H1 (cell line): ENCODE measurements at regions not wholly inside any gene's neighbourhood (a gene's known extent, or its start where the extent isn't known, plus 50 kb on each side); places are given as distances from the start of the nearest gene placed in this dataset.

ENCODE experiments used
- CTCF ChIA-PET: fragments of 300-600 bp; sonication (Branson Sonifier 250); formaldehyde crosslinking; loops from one replicate; lab custom pipeline; 2021; ENCODE audit not compliant: partially characterized antibody; lab: Charles Lee
- POLR2A ChIA-PET: fragments of 300-600 bp; sonication (Branson Sonifier 250); formaldehyde crosslinking; loops from one replicate; lab custom pipeline; 2021; ENCODE audit warnings: inconsistent platforms; ENCODE audit not compliant: partially characterized antibody; lab: Charles Lee
- DNase-seq, 2 experiments: peaks; one replicate each; pipeline versions ENCODE4 v3.0.0 to v3.0.0-alpha.2; 2010 to 2022; ENCODE audit warnings: low spot score in 2 of 2, low read depth in 1 of 2, mixed read lengths in 1 of 2
- FAIRE-seq: peaks from 2 replicates; lab custom pipeline; 2011; peaks lifted over from hg19 to GRCh38; lab: Jason Lieb, UNC
- H2AFZ ChIP-seq: 2 replicates; pipeline ENCODE4 v1.8.1; 2012; ENCODE audit warnings: low read length, inconsistent platforms
- H2AK5ac ChIP-seq: 2 replicates; pipeline ENCODE4 v1.6.1; 2013; ENCODE audit warnings: low read depth, low read length
- H2BK120ac ChIP-seq: replicated peaks from 2 replicates; pipeline ENCODE3; 2013; ENCODE audit warnings: low read depth, low read length, inconsistent platforms
- H2BK12ac ChIP-seq: 2 replicates; pipeline ENCODE4 v1.6.1; 2013; ENCODE audit warnings: low read depth, low read length
- H2BK15ac ChIP-seq: 2 replicates; pipeline ENCODE4 v1.6.1; 2013; ENCODE audit warnings: low read length
- H2BK20ac ChIP-seq: 2 replicates; pipeline ENCODE4 v1.6.1; 2013; ENCODE audit warnings: low read length
- H2BK5ac ChIP-seq: 2 replicates; pipeline ENCODE4 v1.6.1; 2013; ENCODE audit warnings: low read depth, low read length
- H3K14ac ChIP-seq: 2 replicates; pipeline ENCODE4 v1.6.1; 2013; ENCODE audit warnings: inconsistent platforms; ENCODE audit not compliant: insufficient read length
- H3K18ac ChIP-seq: 2 replicates; pipeline ENCODE4 v1.6.1; 2013; ENCODE audit warnings: low read length; ENCODE audit errors: extremely low read depth
- H3K23ac ChIP-seq: 2 replicates; pipeline ENCODE4 v1.6.1; 2013; ENCODE audit warnings: inconsistent platforms; ENCODE audit not compliant: insufficient read length
- H3K23me2 ChIP-seq: 2 replicates; pipeline ENCODE4 v1.6.1; 2013; ENCODE audit warnings: low read depth, low read length
- H3K27ac ChIP-seq: 2 replicates; pipeline ENCODE4 v1.6.1; 2011; ENCODE audit warnings: low read depth, low read length, inconsistent platforms
- H3K27me3 ChIP-seq, 4 experiments: replicated peaks in 1 of 4; 1 replicate in 1 of 4; 2 replicates in 3 of 4; pipeline versions ENCODE4 v1.6.1 to v1.8.1; 2011 to 2013; ENCODE audit warnings: low read length in 3 of 4, mild to moderate bottlenecking in 3 of 4, inconsistent platforms in 2 of 4, mixed read lengths in 2 of 4, moderate library complexity in 1 of 4; ENCODE audit not compliant: control insufficient read depth in 3 of 4, insufficient read depth in 3 of 4; ENCODE audit errors: extremely low read depth in 1 of 4
- H3K36me3 ChIP-seq, 4 experiments: 2 replicates each; pipeline versions ENCODE4 v1.6.1 to v1.8.1; 2011 to 2013; ENCODE audit warnings: mild to moderate bottlenecking in 4 of 4, low read length in 3 of 4, moderate library complexity in 2 of 4, control low read depth in 1 of 4, inconsistent platforms in 1 of 4; ENCODE audit not compliant: insufficient read depth in 4 of 4, control insufficient read depth in 2 of 4
- H3K4ac ChIP-seq: replicated peaks from 2 replicates; pipeline ENCODE3; 2013; ENCODE audit warnings: low read length, low read depth, mixed read lengths, inconsistent platforms; ENCODE audit not compliant: insufficient read length
- H3K4me1 ChIP-seq, 4 experiments: replicated peaks in 1 of 4; 1 replicate in 1 of 4; 2 replicates in 3 of 4; pipeline versions ENCODE4 v1.6.1 to v1.8.1; 2011 to 2013; ENCODE audit warnings: low read length in 3 of 4, inconsistent platforms in 2 of 4, mixed read lengths in 1 of 4; ENCODE audit not compliant: insufficient read depth in 4 of 4, control insufficient read depth in 3 of 4
- H3K4me2 ChIP-seq, 2 experiments: 2 replicates each; pipeline versions ENCODE4 v1.6.1 to v1.8.1; 2011 to 2013; ENCODE audit warnings: low read depth in 2 of 2, low read length in 2 of 2, control low read depth in 1 of 2, inconsistent platforms in 1 of 2, mild to moderate bottlenecking in 1 of 2; ENCODE audit not compliant: insufficient read depth in 1 of 2
- H3K4me3 ChIP-seq, 4 experiments: fragments of 200-600, 300-600 bp in 1 of 4; sonication (generic), shearing (Covaris generic), sonication (Bioruptor Twin) in 1 of 4; 2 replicates each; pipeline versions ENCODE4 v1.5.1 to v1.8.1; 2011 to 2016; ENCODE audit warnings: low read length in 4 of 4, low read depth in 3 of 4, control low read depth in 2 of 4, inconsistent platforms in 2 of 4, mild to moderate bottlenecking in 2 of 4, mixed read lengths in 1 of 4, moderate library complexity in 1 of 4; ENCODE audit not compliant: insufficient read depth in 2 of 4; ENCODE audit errors: extremely low read depth in 1 of 4
- H3K56ac ChIP-seq: replicated peaks from 2 replicates; pipeline ENCODE3; 2013; ENCODE audit warnings: low read depth, mild to moderate bottlenecking, mixed read lengths, low read length, inconsistent platforms; ENCODE audit not compliant: insufficient read length
- H3K79me1 ChIP-seq: 2 replicates; pipeline ENCODE4 v1.6.1; 2013; ENCODE audit warnings: low read depth, low read length, control low read depth
- H3K79me2 ChIP-seq, 2 experiments: 2 replicates each; pipeline versions ENCODE4 v1.6.1 to v1.8.1; 2012 to 2013; ENCODE audit warnings: low read length in 2 of 2, mild to moderate bottlenecking in 2 of 2, inconsistent platforms in 1 of 2; ENCODE audit not compliant: insufficient read depth in 2 of 2, control insufficient read depth in 1 of 2
- H3K9ac ChIP-seq, 4 experiments: replicated peaks in 1 of 4; 1 replicate in 1 of 4; 2 replicates in 3 of 4; pipeline versions ENCODE4 v1.6.1 to v1.8.1; 2011 to 2013; ENCODE audit warnings: low read depth in 3 of 4, low read length in 3 of 4, control low read depth in 2 of 4, mild to moderate bottlenecking in 2 of 4, moderate library complexity in 2 of 4, inconsistent platforms in 1 of 4; ENCODE audit errors: extremely low read depth in 1 of 4
- H3K9me3 ChIP-seq, 2 experiments: 2 replicates each; pipeline versions ENCODE4 v1.6.1 to v1.8.1; 2012 to 2013; ENCODE audit warnings: mild to moderate bottlenecking in 2 of 2, moderate library complexity in 2 of 2, control low read depth in 1 of 2, inconsistent platforms in 1 of 2, low read depth in 1 of 2, low read length in 1 of 2, mixed read lengths in 1 of 2; ENCODE audit not compliant: insufficient read depth in 2 of 2
- H4K20me1 ChIP-seq, 2 experiments: replicated peaks in 1 of 2; 2 replicates each; pipeline versions ENCODE3 to v1.8.1; 2011 to 2013; ENCODE audit warnings: inconsistent platforms in 2 of 2, low read length in 2 of 2, mild to moderate bottlenecking in 1 of 2; ENCODE audit not compliant: insufficient read depth in 2 of 2, control insufficient read depth in 1 of 2
- H4K5ac ChIP-seq: 2 replicates; pipeline ENCODE4 v1.6.1; 2013; ENCODE audit warnings: low read length, low read depth, mixed read lengths, inconsistent platforms; ENCODE audit not compliant: insufficient read length
- H4K8ac ChIP-seq: 2 replicates; pipeline ENCODE4 v1.8.0; 2013; ENCODE audit warnings: mild to moderate bottlenecking, moderate library complexity, low read length, inconsistent platforms; ENCODE audit not compliant: insufficient read depth; ENCODE audit errors: extremely low read depth
- H4K91ac ChIP-seq: replicated peaks from 2 replicates; pipeline ENCODE3; 2013; ENCODE audit warnings: low read length, mixed read lengths, inconsistent platforms; ENCODE audit not compliant: insufficient read length
- CBX5 ChIP-seq: fragments of 300-800, 300-1000 bp; sonication (generic); IDR thresholded peaks from 2 replicates; pipeline ENCODE4 v1.7.1; 2016; ENCODE audit warnings: antibody characterized with exemption, low read length, low read depth
- SRF ChIP-seq: IDR thresholded peaks from 2 replicates; pipeline ENCODE4 v1.6.1; 2011; ENCODE audit warnings: mild to moderate bottlenecking, low read depth, low read length, moderate library complexity
- SUZ12 ChIP-seq: fragments of 200-600 bp; sonication (generic); IDR thresholded peaks from 2 replicates; pipeline ENCODE4 v1.6.1; 2012; ENCODE audit warnings: mild to moderate bottlenecking, inconsistent platforms, low read length, moderate library complexity, mixed read lengths
- TAF1 ChIP-seq: IDR thresholded peaks from 2 replicates; pipeline ENCODE4 v1.6.1; 2011; ENCODE audit warnings: mild to moderate bottlenecking, low read depth, low read length
- WGBS, 2 experiments: shearing (Covaris generic) in 1 of 2; methylation state at CpG; one replicate each; pipeline versions ENCODE4 v1.1.6 to v1.1.7; 2013 to 2015; ENCODE audit warnings: low lambda C conversion rate in 2 of 2, mixed read lengths in 2 of 2, inconsistent platforms in 1 of 2, low coverage in 1 of 2, missing lambda C conversion rate in 1 of 2; ENCODE audit not compliant: insufficient replicate concordance in 2 of 2, insufficient coverage in 1 of 2, insufficient read length in 1 of 2; ENCODE audit errors: extremely low coverage in 1 of 2, missing lambda C conversion rate in 1 of 2; 5-methylcytosine and 5-hydroxymethylcytosine counted together
- TF ChIP-seq, protein P1 (sequence below): IDR thresholded peaks from 2 replicates; pipeline ENCODE4 v1.6.1; 2011; ENCODE audit warnings: low read length, improper control_type of control experiment

DNA sequence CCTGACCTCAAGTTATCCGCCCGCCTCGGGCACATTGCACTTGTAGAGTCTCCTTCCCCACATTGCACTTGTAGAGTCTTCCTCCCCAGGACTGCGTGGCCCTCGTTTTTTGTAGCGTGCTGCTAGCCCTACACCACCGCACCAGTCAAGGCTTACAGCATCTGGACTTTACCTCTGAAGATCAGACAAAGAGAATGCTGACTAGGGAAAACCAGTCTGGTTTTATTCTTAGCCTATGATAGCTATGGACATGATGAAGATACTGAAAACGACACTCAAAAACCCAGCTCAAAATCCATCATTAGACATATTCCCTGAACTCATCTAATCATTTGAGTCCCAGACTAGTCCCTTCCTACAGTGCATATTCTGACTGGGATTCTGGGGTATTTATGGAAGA is 71.9 kb upstream of the AKR1E2 start:
- CTCF ChIA-PET = no interaction called here
- no peak overlapping the region for H4K5ac ChIP-seq
- no peaks in the 10 kb centered on the region for H4K20me1 ChIP-seq
- H4K8ac ChIP-seq = no peak overlapping the region
- POLR2A ChIA-PET = no interaction called here
- H2BK15ac ChIP-seq = no peak overlapping the region
- no peak overlapping the region for H4K91ac ChIP-seq
- no peaks in the 10 kb centered on the region for H3K23me2 ChIP-seq
- no peak overlapping the region for H2AFZ ChIP-seq
- no peak overlapping the region for H2BK12ac ChIP-seq
- H3K27me3 ChIP-seq = no peaks in the 10 kb centered on the region
- no peak overlapping the region for H2BK5ac ChIP-seq
- no peak overlapping the region for H3K4me3 ChIP-seq
- H3K4me2 ChIP-seq = no peak overlapping the region
- 92% methylated on average over 5 of the region's 8 CpGs; no CpG with 5 or more reads in 1 of the 2 experiments for WGBS, 2 experiments
- H3K4ac ChIP-seq = no peak overlapping the region
- H3K18ac ChIP-seq = no peak overlapping the region
- H2BK120ac ChIP-seq = no peak overlapping the region
- no peaks in the 10 kb centered on the region for H3K79me1 ChIP-seq
- no peak overlapping the region for H3K23ac ChIP-seq
- FAIRE-seq (no peak), DNase-seq (no peak)
- H3K4me1 ChIP-seq = peaks cover 0 to 2% (median 0%) of the 10 kb centered on the region in 4 experiments; a peak in 1 of 7 replicates
- H3K27ac ChIP-seq = no peak overlapping the region
- no peak overlapping the region for H3K56ac ChIP-seq
- no peaks in the 10 kb centered on the region for H3K79me2 ChIP-seq
- no peak overlapping the region for H2BK20ac ChIP-seq
- H2AK5ac ChIP-seq = no peak overlapping the region
- H3K9me3 ChIP-seq = no peaks in the 10 kb centered on the region
- H3K9ac ChIP-seq = no peak overlapping the region
- H3K14ac ChIP-seq = no peak overlapping the region
- H3K36me3 ChIP-seq = no peaks in the 10 kb centered on the region
- TF ChIP-seq SRF (no peak), SUZ12 (no peak), CBX5 (no peak), TAF1 (no peak)
- TF ChIP-seq, protein P1, sequence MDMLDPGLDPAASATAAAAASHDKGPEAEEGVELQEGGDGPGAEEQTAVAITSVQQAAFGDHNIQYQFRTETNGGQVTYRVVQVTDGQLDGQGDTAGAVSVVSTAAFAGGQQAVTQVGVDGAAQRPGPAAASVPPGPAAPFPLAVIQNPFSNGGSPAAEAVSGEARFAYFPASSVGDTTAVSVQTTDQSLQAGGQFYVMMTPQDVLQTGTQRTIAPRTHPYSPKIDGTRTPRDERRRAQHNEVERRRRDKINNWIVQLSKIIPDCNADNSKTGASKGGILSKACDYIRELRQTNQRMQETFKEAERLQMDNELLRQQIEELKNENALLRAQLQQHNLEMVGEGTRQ = no peak
